Ascending aorta (tissue), 2 donors: ENCODE measurements at regions not wholly inside any gene's neighbourhood (a gene's known extent, or its start where the extent isn't known, plus 50 kb on each side); places are given as distances from the start of the nearest gene placed in this dataset.

Experiments used
- DNase-seq, 2 donors: peaks; one replicate each; pipeline ENCODE4 v3.0.0-alpha.2; 2019; ENCODE audit warnings: low spot score in 2 of 2
- H3K27ac ChIP-seq, 2 donors: fragments of 200-600 bp; sonication (generic); one replicate each; pipeline ENCODE4 v1.5.1; 2016 to 2017; ENCODE audit warnings: mild to moderate bottlenecking in 1 of 2
- H3K27me3 ChIP-seq: fragments of 200-600 bp; sonication (generic); one replicate; pipeline ENCODE4 v1.5.1; 2017
- H3K36me3 ChIP-seq, 2 donors: fragments of 200-600 bp; sonication (generic); one replicate each; pipeline ENCODE4 v1.5.1; 2016
- H3K4me1 ChIP-seq, 2 donors: fragments of 200-600 bp; sonication (generic); one replicate each; pipeline ENCODE4 v1.5.1; 2016 to 2017; ENCODE audit warnings: mild to moderate bottlenecking in 1 of 2
- H3K4me3 ChIP-seq, 2 donors: fragments of 200-600 bp; sonication (generic); one replicate each; pipeline ENCODE4 v1.5.1; 2016 to 2017; ENCODE audit warnings: mild to moderate bottlenecking in 1 of 2
- H3K9me3 ChIP-seq, 2 donors: fragments of 200-600 bp; sonication (generic); one replicate each; pipeline ENCODE4 v1.5.1; 2016
- CTCF ChIP-seq, 3 experiments: fragments of 200-600 bp in 2 of 3; fragments of 450-650 bp in 1 of 3; sonication (generic) in 2 of 3; IDR thresholded peaks; one replicate each; pipeline ENCODE4 v1.5.1; 2016 to 2019; ENCODE audit warnings: antibody characterized with exemption in 3 of 3, mild to moderate bottlenecking in 1 of 3, moderate library complexity in 1 of 3
- intact Hi-C: fragments of 100-400 bp; cut with DNase I; formaldehyde crosslinking; loops from one replicate; pipeline ENCODE4 v1.15.1; 2023

- intact Hi-C loops = no loop called here
- peak overlapping the region; percentile 55 for H3K27ac ChIP-seq
Measured at GRCh38 chr3:151611419-151611818, 122.3 kb upstream of the AADACL2 start.

GRCh38 chr3:151609491-151609890, 124.2 kb upstream of the AADACL2 start:
- no peaks in the 10 kb centered on the region for H3K36me3 ChIP-seq
- H3K4me3 ChIP-seq = no peak overlapping the region
- peaks cover 0 to 6% of the 10 kb centered on the region in 2 donors for H3K4me1 ChIP-seq
- TF ChIP-seq CTCF (IDR thresholded peaks at IDR 0.05) = no peak
- intact Hi-C loops = no loop called here
- H3K27ac ChIP-seq = no peak overlapping the region
- no peaks in the 10 kb centered on the region for H3K9me3 ChIP-seq
- H3K27me3 ChIP-seq = no peaks in the 10 kb centered on the region
- DNase-seq = no peak

More at GRCh38 chr3:151611419-151611818, 122.3 kb upstream of the AADACL2 start:
- peak overlapping the region in 1 of 2 donors; percentile 33 for H3K4me3 ChIP-seq
- no peak for TF ChIP-seq CTCF (IDR thresholded peaks at IDR 0.05)
- no peak for DNase-seq
- no peaks in the 10 kb centered on the region for H3K27me3 ChIP-seq
- peaks cover 0 to 6% of the 10 kb centered on the region in 2 donors for H3K4me1 ChIP-seq
- no peaks in the 10 kb centered on the region for H3K9me3 ChIP-seq
- no peaks in the 10 kb centered on the region for H3K36me3 ChIP-seq

- TF ChIP-seq CTCF (IDR thresholded peaks at IDR 0.05) = no peak
- intact Hi-C loops = no loop called here
- Histone ChIP-seq H3K27ac (no peak overlapping the region), H3K4me1 (no peaks in the 10 kb centered on the region), H3K27me3 (no peaks in the 10 kb centered on the region), H3K4me3 (no peak overlapping the region), H3K9me3 (no peaks in the 10 kb centered on the region), H3K36me3 (no peaks in the 10 kb centered on the region)
- DNase-seq = no peak
Measured at GRCh38 chr3:151604891-151605290, 128.8 kb upstream of the AADACL2 start.

GRCh38 chr3:151600783-151601182, 132.9 kb upstream of the AADACL2 start:
- no peaks in the 10 kb centered on the region for H3K36me3 ChIP-seq
- H3K9me3 ChIP-seq = no peaks in the 10 kb centered on the region
- intact Hi-C loops = no loop called here
- no peak for DNase-seq
- H3K27me3 ChIP-seq = no peaks in the 10 kb centered on the region
- no peak overlapping the region for H3K27ac ChIP-seq
- no peaks in the 10 kb centered on the region for H3K4me1 ChIP-seq
- no peak for TF ChIP-seq CTCF (IDR thresholded peaks at IDR 0.05)
- H3K4me3 ChIP-seq = no peak overlapping the region

GRCh38 chr3:151599103-151599672, 134.5 kb upstream of the AADACL2 start:
- no peak for TF ChIP-seq CTCF (IDR thresholded peaks at IDR 0.05)

GRCh38 chr3:151596940-151597339, 136.1 kb upstream of the IGSF10 start:
- no peaks in the 10 kb centered on the region for H3K9me3 ChIP-seq

More at GRCh38 chr3:151599103-151599672, 134.5 kb upstream of the AADACL2 start:
- H3K4me3 ChIP-seq = no peak overlapping the region
- no peaks in the 10 kb centered on the region for H3K4me1 ChIP-seq
- H3K27ac ChIP-seq = no peak overlapping the region
- H3K36me3 ChIP-seq = no peaks in the 10 kb centered on the region
- no peaks in the 10 kb centered on the region for H3K9me3 ChIP-seq
- no peak for DNase-seq
- intact Hi-C loops = no loop called here
- no peaks in the 10 kb centered on the region for H3K27me3 ChIP-seq

More at GRCh38 chr3:151596940-151597339, 136.1 kb upstream of the IGSF10 start:
- no peak overlapping the region for H3K27ac ChIP-seq
- H3K36me3 ChIP-seq = no peaks in the 10 kb centered on the region
- H3K4me3 ChIP-seq = no peak overlapping the region
- TF ChIP-seq CTCF (IDR thresholded peaks at IDR 0.05) = no peak
- H3K27me3 ChIP-seq = no peaks in the 10 kb centered on the region
- DNase-seq = no peak
- intact Hi-C loops = no loop called here
- H3K4me1 ChIP-seq = no peaks in the 10 kb centered on the region
